ENCODE measurements at regions not wholly inside any gene's neighbourhood (a gene's known extent, or its start where the extent isn't known, plus 50 kb on each side); places are given as distances from the start of the nearest gene placed in this dataset.
"Not testable (repeated sequence)": the region's sequence is repeated elsewhere in the genome, so short reads cannot be mapped to it uniquely, and the experiment has no call there.

DNA sequence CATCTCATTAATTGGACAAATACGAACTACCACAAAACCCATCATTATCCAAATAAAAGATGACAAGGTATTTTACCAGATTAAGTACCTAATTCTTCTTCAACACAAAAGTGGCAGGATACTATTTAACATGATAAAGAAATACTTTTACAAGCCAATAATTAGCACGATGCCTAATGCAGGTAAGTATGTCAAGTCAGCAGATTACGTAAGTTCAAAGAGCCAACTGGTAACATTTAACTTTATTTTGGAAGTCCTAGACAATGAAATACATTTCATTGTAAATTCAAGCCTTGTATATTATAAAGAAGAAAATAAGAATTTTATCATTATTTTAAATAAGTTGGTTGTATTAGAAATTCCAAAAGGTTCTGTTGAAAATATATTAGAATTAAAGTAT is 535.3 kb upstream of the SOX9 start:
- DNase-seq: no peak

DNA sequence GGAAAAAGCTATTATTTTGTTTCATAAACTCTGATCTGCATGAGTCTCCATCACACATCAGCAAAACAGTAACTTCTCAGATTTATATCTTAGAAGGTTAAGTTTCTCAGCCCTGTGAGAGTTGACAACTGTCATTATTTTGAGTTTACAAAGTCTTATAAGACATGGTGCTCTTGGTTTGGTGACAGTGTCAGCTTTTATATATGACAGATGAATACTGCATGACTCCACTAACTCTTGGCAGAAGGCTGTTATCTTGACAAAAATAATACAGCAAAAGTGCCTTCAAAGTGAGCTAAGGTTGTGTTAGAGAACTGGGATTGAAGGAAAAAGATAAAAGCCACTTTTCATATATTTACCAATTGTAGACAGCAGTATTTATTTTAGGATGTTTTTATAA is 528.4 kb upstream of the SOX9 start:
- DNase-seq: no peak

DNA sequence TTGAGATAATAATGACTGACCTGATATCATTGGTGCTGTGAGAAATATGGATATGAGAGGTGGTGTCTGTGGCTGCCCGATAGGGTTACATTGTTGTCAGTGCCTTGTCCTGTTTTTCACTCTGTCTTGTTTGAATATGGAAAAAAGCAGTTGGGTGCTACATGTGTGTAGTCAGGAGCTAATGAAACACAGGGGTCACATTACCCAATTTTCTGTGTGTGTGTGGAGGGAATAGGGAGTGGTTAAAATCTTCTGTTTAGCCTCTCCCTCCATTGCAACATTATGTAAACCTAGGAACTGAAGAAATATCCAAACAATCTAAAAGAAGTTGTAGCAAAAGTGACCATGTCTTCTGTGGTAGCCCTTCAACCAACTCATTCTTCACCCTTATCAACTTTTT is 527.7 kb upstream of the SOX9 start:
- DNase-seq: no peak

DNA sequence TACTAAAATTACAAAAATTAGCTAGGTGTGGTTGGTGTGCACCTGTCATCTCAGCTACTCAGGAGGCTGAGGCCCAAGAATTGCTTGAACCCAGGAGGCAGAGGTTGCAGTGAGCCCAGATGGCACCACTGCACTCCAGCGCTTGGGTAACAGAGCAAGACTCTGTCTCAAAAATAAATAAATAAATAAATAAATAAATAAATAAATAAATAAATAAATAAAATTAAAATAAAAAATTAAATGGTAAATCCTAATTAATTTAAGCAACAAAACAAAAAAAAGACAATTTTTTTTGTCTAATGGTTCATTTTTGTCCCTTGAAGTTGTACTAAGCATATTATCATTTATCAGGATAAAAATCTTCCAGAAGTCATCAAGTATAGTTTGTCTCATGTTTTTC is 521.2 kb upstream of the SOX9 start:
- DNase-seq: not testable (repeated sequence)

DNA sequence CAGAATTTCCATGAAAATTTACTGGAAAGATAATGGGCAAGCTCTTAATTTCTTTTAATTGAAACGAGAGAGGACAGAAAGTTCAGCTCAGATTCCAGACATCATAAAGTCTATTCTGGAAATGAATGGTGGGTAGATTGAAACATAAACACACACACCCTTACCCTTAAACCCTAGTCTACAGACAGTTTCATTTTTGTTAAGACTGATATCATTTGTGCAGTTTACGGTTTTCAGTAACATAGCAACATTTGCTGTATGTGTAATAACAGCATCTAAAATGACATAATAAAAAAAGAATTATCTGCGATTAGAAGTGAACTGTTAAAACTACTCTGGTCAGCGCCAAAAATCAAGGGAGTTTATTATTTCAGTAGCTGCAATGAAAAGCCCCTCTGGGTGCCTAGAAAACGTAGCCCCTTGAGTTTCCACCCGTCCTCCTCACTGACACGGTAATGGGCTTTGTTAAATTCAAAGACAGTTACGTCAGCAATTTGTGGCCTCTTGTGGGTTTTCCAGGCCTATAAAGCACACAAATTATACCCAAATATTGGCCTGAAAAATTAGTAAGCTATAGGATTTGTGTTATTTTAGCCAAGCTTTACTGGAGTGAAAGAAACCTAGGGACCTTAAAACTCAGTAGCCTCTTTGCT is 520.6 kb upstream of the SOX9 start:
- no peak for DNase-seq

DNA sequence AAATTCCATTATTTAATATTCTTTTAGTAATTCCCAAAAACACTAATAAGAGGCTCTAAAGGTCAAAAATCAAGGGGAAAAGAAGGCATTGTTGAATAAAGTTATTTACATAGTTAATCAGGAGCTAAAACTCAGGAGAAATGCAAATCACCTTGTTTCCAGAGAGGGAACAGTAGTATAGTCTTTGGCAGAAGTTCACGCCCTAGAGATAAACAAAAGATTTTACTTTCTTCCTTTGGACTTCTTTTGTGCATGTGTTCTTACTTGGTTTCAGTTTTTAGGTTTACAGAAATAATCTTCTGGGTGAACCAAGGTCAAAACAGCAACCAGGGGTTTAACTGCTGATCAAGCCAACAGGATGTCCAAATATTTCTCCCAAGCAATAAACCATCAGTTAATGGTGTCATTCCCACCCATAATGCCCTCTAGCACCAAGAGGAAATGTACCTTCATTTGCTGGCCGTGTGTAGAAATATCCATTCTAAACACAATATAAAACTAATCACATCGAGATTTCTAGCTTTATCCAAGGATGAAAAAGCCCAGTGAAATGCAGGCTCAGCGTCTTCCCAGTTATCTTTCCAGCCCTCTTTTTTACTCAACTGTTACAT is 518.8 kb upstream of the SOX9 start:
- DNase-seq: no peak

DNA sequence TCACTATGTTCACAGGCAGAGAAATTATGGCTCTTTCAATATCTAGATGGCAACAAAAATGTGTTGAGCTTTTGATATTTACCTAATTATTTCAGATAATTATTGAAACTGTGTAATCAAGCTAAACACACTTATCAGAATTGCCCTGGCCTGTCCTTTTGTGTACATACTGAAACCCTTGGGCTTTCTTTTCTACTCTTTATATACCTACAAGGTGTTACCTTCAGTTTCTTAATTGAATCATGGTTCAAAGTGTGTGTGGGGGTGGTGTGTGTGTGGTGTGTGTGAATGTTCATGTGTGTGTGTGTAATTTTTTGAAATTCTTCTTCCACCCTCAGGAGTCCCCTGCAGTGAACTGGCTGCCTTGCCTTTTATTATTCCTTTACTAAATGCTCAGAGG is 506.8 kb upstream of the SOX9 start:
- DNase-seq: no peak

DNA sequence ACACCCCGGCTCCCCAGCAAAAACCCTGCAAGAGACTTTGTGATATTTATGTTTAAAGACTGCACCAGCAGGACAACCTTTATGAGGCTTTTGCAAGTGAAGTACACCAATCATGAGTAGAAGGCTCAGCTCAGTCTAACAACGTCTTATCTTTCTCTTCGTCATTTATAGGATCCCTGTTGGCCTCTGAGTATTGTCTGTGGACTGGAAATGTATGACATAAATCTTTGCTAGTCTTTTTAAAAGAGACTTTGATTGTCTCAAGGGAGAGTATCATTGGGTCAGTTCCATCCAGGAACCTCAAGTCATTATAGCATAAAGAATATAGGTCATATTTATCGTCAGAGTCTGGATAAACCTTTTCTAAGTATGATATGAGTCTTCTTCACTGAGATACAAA is 505.0 kb upstream of the SOX9 start:
- DNase-seq: no peak

DNA sequence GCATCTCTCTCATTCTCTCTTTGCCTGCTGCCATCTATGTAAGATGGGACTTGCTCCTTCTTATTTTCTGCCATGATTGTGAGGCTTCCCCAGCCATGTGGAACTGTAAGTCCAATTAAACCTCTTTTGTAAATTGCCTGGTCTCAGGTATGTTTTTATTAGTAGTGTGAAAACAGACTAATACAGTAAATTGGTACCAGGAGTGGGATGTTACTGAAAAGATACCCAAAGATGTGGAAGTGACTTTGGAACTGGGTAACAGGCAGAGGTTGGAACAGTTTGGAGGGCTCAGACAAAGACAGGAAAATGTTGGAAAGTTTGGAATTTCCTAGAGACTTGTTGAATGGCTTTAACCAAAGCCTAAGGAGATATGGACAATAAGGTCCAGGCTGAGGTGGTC is 503.1 kb upstream of the SOX9 start:
- DNase-seq: not testable (repeated sequence)

DNA sequence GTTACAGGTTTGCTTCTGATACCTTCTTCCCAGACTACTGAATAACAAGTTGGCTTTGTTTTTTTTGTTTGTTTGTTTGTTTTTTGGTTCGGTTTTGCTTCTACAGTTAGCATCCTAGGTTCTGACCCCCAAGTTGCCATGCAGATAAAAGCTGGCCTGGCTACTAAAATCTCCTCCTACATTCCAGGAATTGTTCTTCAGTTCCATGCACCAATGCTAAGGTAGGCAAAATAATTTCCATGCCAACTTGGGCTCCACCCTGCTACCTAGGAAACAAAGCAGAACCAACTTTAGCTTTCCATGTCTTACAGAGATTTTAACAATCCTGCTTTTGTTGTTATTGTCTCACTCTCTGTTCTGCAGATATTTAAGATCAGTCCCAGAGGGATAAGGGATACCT is 495.5 kb upstream of the SOX9 start:
- DNase-seq: no peak

DNA sequence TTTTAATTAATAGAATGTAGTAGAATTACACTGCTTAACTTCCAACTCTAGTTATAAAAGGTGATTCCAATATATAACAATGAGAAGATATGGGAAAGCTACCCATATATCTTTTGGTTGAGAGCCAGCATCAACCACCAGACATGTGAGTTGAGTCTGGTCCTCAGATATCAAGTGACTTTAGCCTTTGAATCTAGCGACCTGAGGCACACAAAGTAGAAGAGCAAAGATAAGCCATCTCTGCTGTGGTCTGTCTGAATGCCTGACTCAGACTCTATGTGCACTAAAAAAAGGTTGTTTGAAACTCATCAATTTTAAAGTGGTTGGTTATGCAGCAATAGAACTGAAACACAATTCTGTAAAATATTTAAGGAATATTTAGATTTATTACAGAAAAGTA is 492.5 kb upstream of the SOX9 start:
- no peak for DNase-seq

DNA sequence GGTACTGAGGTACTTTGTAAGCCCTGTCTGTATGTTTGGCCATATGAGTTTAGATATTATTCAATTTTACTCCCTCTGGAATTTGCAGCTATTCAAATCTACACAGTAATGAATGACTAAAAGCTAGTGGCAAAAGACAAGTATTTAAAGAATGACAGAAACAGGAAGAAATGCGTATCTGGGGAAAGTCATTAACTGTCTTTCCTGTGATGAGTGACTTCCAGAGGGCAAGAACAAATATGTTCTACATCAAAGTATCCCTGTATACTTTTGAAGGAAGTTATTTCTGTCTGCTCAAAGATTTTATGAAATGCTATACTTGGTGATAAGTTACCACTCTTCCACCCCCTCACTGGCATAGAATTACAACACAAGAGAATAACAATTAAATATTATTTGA is 489.3 kb upstream of the SOX9 start:
- no peak for DNase-seq

DNA sequence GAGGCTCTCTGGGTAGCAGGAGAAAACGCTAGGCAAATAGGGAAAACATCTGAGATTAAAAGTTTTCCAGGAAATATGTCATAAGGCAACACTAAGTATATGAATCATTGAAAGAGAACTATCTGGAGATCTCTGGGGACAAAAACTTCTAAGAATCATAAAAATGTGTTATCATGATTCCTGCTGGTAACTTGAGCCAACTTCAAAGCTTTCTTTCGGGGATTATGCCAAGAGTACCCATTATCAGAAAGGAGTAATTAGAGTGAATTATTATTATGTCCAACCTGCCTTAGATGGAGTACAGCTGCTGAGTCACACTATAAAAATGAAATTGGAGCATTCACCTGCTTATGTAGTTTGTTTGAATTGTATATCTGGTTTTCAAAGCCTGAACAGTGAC is 488.5 kb upstream of the SOX9 start:
- no peak for DNase-seq

DNA sequence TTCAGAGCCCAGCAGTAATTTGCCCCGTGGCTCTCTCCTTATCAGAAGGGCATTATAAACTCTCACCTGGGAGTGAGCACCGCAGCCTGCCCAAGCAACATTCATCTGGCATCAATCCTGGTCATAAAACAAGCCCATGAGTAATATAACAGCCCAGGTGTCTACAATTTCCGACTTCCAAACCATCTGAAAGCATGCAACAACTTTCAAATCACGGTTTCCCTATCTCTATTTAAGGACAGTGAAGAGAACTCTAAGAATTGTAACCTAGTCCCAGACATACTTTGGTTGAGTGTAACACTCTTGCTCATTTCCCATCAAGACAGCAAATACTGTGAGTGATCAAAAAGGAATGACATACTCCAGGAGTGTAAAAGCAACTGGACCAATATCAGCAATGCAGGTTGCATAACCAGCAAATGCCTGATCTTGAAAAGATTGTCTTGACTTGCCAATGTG is 487.4 kb upstream of the SOX9 start:
- no peak for DNase-seq

DNA sequence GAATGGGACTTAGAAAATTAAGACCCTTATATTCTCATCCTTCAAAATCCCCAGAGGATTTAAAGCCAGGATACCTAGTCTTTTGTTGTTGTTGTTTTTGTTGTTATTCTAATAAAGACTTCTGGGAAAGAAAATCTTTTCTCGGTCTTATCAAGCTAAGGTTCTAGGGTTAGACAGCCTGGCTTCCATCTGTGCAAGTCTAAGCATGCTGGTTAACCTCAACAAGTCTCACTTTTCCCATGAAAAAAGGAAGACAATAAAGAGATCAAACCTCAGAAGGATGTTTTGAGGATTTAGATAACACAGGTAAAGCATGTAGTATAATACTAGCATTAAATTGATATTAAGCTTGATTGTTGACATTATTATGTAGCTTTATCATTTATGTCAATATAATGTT is 486.4 kb upstream of the SOX9 start:
- no peak for DNase-seq

DNA sequence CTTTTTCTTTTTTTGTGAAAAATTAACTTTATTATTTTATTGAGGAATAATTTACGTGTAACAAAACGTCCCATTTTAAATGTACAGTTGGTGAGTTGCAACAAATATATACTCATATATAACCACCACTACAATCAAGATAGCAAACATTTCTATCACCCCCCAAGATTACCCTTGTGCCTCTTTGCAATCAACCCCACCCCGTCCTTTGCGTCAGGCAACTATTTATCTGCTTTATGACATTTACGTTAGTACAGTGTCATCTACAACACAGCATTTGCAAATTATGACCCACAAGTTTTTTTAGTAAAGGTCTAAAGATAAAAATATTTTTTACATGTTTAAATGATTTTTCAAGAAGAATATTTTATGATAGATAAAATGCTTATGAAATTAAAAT is 485.6 kb upstream of the SOX9 start:
- no peak for DNase-seq

DNA sequence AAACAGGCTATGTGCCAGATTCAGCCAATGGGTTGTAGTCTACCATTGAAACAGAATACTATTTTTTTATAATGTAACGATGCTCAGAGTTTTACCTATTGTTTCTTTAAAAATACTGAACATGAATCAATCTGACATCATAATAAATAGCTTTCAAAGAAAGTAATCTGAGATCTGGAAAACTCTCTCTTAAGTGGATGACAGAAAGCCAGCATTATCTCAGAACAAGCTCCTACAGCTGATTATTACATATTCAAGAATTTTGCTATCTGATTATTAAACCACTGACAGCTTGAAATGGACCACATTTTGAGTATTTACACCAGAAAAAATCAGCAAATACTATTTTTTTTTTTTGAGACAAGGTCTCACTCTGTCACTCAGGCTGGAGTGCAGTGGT is 484.2 kb upstream of the SOX9 start:
- no peak for DNase-seq

DNA sequence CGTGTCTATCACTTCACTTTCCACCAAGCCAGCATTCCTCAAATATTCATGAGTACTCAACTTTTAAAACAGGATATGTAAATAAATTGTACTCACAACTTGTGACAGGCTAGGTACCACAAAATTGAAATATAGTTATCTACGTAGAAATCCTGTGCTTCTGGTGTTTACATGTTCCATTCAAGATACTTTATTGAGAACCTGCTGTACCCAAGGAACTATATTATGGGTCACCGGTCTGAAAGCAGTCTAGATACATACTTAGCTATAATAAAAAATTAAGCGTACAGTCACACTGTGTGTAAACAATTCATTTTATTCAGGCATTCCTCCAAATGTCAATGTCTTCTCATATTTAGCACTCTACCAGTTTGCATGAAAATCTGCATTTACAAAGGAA is 482.2 kb upstream of the SOX9 start:
- DNase-seq: no peak

DNA sequence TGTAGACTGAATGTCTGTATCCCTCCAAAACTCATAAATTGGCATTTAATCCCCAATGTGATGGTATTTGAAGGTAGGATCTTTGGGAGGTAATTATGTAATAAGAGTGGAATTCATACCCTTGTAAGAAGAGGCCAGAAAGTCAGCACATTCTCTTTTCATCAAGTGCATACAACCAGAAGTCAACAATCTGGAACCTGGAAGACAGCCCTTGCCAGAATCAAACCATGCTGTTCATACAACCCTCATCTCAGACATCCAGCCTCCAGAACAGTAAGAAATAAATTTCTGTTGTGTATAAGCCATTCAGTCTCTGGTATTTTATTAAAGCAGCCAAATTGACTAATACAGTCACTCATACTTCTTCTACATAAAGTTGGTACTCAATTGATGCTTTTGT is 481.0 kb upstream of the SOX9 start:
- DNase-seq: no peak

DNA sequence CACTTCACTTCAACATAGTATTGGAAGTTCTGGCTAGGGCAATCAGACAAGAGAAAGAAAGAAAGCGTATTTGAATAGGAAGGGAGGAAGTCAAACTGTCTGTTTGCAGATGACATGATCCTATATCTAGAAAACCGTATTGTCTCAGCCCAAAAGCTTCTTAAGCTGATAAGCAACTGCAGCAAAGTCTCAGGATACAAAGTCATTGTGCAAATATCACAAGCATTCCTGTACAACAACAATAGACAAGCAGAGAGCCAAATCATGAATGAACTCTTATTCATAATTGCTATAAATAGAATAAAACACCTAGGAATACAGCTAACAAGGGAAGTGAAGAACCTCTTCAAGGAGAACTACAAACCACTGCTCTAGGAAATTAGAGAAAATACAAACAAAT is 473.9 kb upstream of the SOX9 start:
- not testable (repeated sequence) for DNase-seq

DNA sequence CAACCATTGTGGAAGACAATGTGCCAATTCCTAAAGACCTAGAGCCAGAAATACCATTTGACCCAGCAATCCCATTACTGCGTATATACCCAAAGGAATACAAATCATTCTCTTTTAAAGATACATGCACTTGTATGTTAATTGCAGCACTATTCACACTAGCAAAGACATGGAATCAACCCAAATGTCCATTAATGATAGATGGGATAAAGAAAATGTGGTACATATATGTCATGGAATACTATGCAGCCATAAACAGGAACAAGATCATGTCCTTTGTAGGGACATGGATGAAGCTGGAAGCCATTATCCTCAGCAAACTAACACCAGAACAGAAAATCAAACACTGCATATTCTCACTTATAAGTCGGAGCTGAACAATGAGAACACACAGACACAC is 472.5 kb upstream of the SOX9 start:
- DNase-seq: not testable (repeated sequence)

DNA sequence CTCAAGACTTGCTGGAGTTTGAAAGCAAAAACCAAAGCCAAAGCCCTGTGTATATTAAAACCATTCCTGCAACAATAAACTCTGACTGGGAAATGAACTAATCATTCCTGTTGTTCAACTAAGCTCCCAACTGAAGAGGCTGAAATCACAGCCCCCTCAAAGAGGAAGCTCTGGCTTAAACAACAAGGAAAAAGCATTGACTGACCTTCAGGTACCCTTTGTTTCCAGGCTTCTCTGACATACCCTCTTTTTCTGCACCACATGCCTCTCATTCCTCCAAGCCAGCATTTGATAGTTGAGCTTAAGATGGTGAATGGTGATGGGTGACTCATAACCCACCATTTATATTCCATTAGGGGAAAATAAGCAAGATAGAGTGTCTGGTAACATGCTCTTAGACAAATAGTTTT is 470.9 kb upstream of the SOX9 start:
- DNase-seq: no peak

DNA sequence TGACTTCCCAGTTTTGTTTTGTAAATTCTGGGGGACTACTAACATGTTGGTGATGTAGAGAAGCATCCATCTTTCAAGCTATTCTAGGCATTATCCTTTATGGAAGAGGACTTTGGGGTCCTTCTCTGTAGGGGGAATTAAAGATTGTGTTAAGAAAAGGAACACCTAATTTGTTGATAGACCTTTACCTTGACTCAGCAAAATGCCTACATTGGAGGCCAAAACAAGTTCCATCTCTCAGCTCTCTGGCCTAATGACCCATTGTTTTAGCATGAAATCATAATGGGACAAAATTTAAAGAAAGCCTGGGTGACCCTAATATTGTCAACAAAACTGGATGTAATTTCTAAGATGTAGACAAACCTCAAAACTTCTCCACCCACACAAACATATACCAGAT is 465.3 kb upstream of the SOX9 start:
- DNase-seq: no peak

DNA sequence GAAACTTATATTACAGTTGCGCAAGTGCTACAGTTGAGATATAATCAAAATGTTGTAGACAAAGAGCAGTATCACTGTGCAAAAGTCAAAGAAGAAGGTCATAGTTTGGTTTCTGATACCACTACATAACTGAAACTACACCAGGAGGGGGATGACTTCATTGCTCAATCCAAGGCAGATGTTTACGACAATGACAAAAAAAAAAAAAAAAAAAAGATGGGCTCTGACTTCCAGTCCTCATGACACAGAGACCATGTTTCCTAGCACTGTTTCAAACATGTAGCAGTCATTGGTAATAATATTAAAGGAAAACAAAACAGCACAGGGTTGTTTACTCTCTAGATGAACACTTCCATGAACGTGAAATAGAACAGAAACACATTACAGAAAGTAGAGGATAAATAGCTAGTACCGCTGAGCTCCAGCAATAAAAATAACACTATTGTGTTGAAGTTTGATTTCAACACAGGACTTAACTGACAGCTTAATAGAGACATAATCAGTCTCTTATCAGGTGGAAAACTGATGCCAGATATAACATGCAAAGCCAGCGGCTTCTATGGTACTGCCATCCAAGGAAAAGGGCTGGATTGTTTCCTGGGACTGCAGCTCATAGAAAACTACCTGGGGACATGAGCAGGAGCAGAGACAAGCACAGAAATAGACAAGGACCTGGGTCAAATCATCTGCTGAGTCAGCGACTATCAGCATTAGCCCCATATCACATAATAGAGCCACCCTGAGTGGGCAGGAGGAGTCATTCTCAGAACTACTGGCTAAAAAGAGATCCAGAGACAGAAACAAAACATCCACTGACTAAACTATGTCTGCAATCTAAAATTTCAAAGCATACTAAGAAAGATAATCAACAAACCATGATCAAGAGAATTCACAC is 463.6 kb upstream of the SOX9 start:
- no peak for DNase-seq
